Neural progenitor cell (in vitro differentiated cells): ENCODE measurements at regions not wholly inside any gene's neighbourhood (a gene's known extent, or its start where the extent isn't known, plus 50 kb on each side); places are given as distances from the start of the nearest gene placed in this dataset.
"Not testable (repeated sequence)": the region's sequence is repeated elsewhere in the genome, so short reads cannot be mapped to it uniquely, and the experiment has no call there.

Source experiments
- DNase-seq: peaks from one replicate; pipeline ENCODE4 v3.0.0-alpha.2; 2016; ENCODE audit warnings: low spot score
- H2AFZ ChIP-seq: fragments of 200-600 bp; sonication (generic); replicated peaks from 2 replicates; pipeline ENCODE4 v1.6.1; 2016; ENCODE audit warnings: antibody characterized with exemption
- H3F3A ChIP-seq: fragments of 200-600 bp; sonication (generic); 2 replicates; pipeline ENCODE4 v1.6.1; 2016; ENCODE audit warnings: antibody characterized with exemption, low read depth
- H3K27ac ChIP-seq: fragments of 200-600 bp; sonication (generic); 2 replicates; pipeline ENCODE4 v1.5.1; 2016; ENCODE audit warnings: mild to moderate bottlenecking
- H3K27me3 ChIP-seq: fragments of 200-600 bp; sonication (generic); 2 replicates; pipeline ENCODE4 v1.6.1; 2016; ENCODE audit warnings: mild to moderate bottlenecking, moderate library complexity
- H3K36me3 ChIP-seq: fragments of 200-600 bp; sonication (generic); 2 replicates; pipeline ENCODE4 v1.5.1; 2016
- H3K4me1 ChIP-seq: fragments of 200-600 bp; sonication (generic); 2 replicates; pipeline ENCODE4 v1.6.1; 2016; ENCODE audit warnings: mixed run types
- H3K4me2 ChIP-seq: fragments of 200-600 bp; sonication (generic); 2 replicates; pipeline ENCODE4 v1.6.1; 2016
- H3K4me3 ChIP-seq: fragments of 200-600 bp; sonication (generic); 2 replicates; pipeline ENCODE4 v1.5.1; 2016
- H3K79me2 ChIP-seq: fragments of 200-600 bp; sonication (generic); 2 replicates; pipeline ENCODE4 v1.6.1; 2016; ENCODE audit warnings: low read depth
- H3K9ac ChIP-seq: fragments of 200-600 bp; sonication (generic); 2 replicates; pipeline ENCODE4 v1.6.1; 2016
- H3K9me3 ChIP-seq: fragments of 200-600 bp; sonication (generic); 2 replicates; pipeline ENCODE4 v1.5.1; 2016; ENCODE audit warnings: low read depth
- H4K20me1 ChIP-seq: fragments of 200-600 bp; sonication (generic); 2 replicates; pipeline ENCODE4 v1.6.1; 2016; ENCODE audit warnings: low read depth
- H3K27ac Mint-ChIP-seq: 3 replicates; pipeline ENCODE4 v1.8.0; 2021; ENCODE audit warnings: mixed read lengths
- H3K27me3 Mint-ChIP-seq: 2 replicates; pipeline ENCODE4 v1.8.0; 2022; ENCODE audit warnings: low read depth, mild to moderate bottlenecking, inconsistent platforms, moderate library complexity, mixed read lengths; ENCODE audit not compliant: insufficient read depth
- H3K36me3 Mint-ChIP-seq: 3 replicates; pipeline ENCODE4 v1.8.0; 2021; ENCODE audit warnings: mixed read lengths
- H3K4me1 Mint-ChIP-seq: 3 replicates; pipeline ENCODE4 v1.8.0; 2021; ENCODE audit warnings: mixed read lengths
- H3K4me3 Mint-ChIP-seq: 3 replicates; pipeline ENCODE4 v1.8.0; 2021; ENCODE audit warnings: mild to moderate bottlenecking, moderate library complexity, mixed read lengths
- H3K9me3 Mint-ChIP-seq: 3 replicates; pipeline ENCODE4 v1.8.0; 2020; ENCODE audit warnings: mixed read lengths
- EZH2 ChIP-seq: fragments of 200-600 bp; sonication (generic); IDR thresholded peaks from 2 replicates; pipeline ENCODE4 v1.6.1; 2017; ENCODE audit warnings: antibody characterized with exemption, mild to moderate bottlenecking, moderate library complexity
- EZH2phosphoT487 ChIP-seq: fragments of 200-600 bp; sonication (generic); IDR thresholded peaks from 2 replicates; pipeline ENCODE4 v1.6.1; 2017; ENCODE audit warnings: antibody characterized with exemption
- TF ChIP-seq, protein P1 (sequence below): fragments of 200-600 bp; sonication (generic); IDR thresholded peaks from 2 replicates; pipeline ENCODE4 v1.5.1; 2017; ENCODE audit warnings: antibody characterized with exemption, mild to moderate bottlenecking

DNA sequence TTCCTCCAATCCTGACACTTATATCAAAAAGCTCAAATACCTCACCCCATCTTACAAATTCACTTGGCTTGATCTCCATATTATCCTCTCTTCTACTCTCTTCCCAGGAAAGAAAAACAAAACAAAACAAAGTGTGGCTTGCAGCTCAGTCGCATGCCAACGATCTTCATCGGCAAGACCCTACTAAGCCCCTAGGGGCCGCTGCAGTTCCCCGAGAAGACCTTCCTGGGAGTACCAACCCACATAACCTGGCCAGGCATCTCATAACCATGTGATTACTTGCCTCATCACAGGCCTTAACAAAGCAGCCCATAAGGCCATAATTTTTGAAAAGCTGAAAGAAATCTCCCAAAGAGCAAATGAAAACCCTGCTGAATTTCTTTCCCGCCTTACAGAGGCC, 103.7 kb downstream of the ZNF92 start:
- H3K36me3 ChIP-seq: no peaks in the 10 kb centered on the region
- TF ChIP-seq, protein P1, sequence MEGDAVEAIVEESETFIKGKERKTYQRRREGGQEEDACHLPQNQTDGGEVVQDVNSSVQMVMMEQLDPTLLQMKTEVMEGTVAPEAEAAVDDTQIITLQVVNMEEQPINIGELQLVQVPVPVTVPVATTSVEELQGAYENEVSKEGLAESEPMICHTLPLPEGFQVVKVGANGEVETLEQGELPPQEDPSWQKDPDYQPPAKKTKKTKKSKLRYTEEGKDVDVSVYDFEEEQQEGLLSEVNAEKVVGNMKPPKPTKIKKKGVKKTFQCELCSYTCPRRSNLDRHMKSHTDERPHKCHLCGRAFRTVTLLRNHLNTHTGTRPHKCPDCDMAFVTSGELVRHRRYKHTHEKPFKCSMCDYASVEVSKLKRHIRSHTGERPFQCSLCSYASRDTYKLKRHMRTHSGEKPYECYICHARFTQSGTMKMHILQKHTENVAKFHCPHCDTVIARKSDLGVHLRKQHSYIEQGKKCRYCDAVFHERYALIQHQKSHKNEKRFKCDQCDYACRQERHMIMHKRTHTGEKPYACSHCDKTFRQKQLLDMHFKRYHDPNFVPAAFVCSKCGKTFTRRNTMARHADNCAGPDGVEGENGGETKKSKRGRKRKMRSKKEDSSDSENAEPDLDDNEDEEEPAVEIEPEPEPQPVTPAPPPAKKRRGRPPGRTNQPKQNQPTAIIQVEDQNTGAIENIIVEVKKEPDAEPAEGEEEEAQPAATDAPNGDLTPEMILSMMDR: peak; percentile 67
- TF ChIP-seq EZH2: no peak
- H3K4me2 ChIP-seq: no peak overlapping the region
- peak; percentile 72 for DNase-seq
- H3F3A ChIP-seq: no peaks in the 10 kb centered on the region
- H4K20me1 ChIP-seq: no peaks in the 10 kb centered on the region
- no peaks in the 10 kb centered on the region for H3K27me3 ChIP-seq
- Mint-ChIP-seq H3K9me3 (peaks cover 17% of the 10 kb centered on the region), H3K36me3 (no peaks in the 10 kb centered on the region), H3K4me1 (no peaks in the 10 kb centered on the region), H3K27me3 (peaks cover 10% of the 10 kb centered on the region), H3K27ac (no peak overlapping the region), H3K4me3 (no peak overlapping the region)
- no peak overlapping the region for H3K27ac ChIP-seq
- H3K9ac ChIP-seq: no peak overlapping the region
- H3K79me2 ChIP-seq: no peaks in the 10 kb centered on the region
- no peak overlapping the region for H3K4me3 ChIP-seq
- peak overlapping the region; percentile 87 for H2AFZ ChIP-seq
- H3K9me3 ChIP-seq: no peaks in the 10 kb centered on the region
- H3K4me1 ChIP-seq: no peaks in the 10 kb centered on the region

DNA sequence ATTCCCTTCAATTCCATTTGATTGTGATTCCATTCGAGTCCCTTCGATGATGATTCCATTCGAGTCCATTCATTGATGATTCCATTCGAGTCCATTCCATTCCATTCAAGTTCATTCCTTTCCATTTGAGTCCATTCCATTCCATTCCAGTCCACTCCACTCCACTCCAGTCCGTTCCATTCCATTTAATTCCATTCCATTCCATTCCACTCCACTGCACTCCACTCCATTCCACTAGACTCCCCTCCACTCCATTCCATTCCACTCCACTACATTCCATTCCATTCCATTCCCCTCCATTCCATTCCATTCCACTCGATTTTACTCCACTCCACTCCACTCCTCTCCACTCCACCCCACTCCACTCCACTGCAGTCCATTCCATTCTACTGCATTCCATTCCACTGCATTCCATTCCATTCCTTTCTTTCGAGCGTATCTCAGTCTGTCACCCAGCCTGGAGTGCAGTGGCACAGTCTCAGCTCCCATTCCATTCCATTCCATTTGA, 115.7 kb downstream of the ZNF92 start:
- H3K79me2 ChIP-seq: no peaks in the 10 kb centered on the region
- peaks cover 19% of the 10 kb centered on the region for H3K9me3 Mint-ChIP-seq

DNA sequence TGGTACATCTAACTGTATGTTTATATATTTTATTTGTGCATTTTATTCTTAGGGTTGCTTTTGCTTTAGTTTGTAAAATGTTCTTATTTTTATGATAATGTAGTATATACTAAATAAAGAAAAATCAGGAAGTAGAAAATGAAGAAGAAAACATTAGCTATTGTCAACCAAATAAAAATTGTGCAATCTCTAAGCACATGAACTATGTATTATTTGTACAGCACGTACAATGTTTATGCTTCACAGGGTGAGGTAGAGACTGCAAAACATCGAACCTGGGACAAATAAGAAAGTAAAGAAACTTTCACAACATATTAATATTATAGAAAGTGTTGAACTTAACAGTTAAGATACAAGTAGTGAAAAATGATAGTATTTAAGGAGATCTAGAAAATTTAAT, 123.0 kb downstream of the ZNF92 start:
- not testable (repeated sequence) for H3K9me3 ChIP-seq, H3K79me2 ChIP-seq, H3K27ac Mint-ChIP-seq, H3K36me3 ChIP-seq, H3F3A ChIP-seq, H3K9me3 Mint-ChIP-seq, H3K4me1 ChIP-seq, H3K4me2 ChIP-seq, H3K27me3 Mint-ChIP-seq, H4K20me1 ChIP-seq, DNase-seq, H3K36me3 Mint-ChIP-seq, H2AFZ ChIP-seq, H3K4me3 ChIP-seq, H3K4me3 Mint-ChIP-seq, H3K4me1 Mint-ChIP-seq, H3K9ac ChIP-seq, H3K27ac ChIP-seq
- H3K27me3 ChIP-seq: peaks cover 16% of the 10 kb centered on the region

More for the DNA sequence above, 115.7 kb downstream of the ZNF92 start:
- Histone ChIP-seq H3K9ac (no peak overlapping the region), H4K20me1 (no peaks in the 10 kb centered on the region), H3K4me1 (no peaks in the 10 kb centered on the region), H3K36me3 (no peaks in the 10 kb centered on the region), H3K9me3 (no peaks in the 10 kb centered on the region), H3K4me3 (no peak overlapping the region), H3K27me3 (peaks cover 2% of the 10 kb centered on the region), H3F3A (no peaks in the 10 kb centered on the region), H3K4me2 (no peak overlapping the region), H2AFZ (no peak overlapping the region), H3K27ac (no peak overlapping the region)
- peaks cover 11% of the 10 kb centered on the region for H3K27me3 Mint-ChIP-seq
- DNase-seq: no peak
- TF ChIP-seq EZH2 (no peak), EZH2phosphoT487 (no peak)
- TF ChIP-seq, protein P1: no peak
- peak overlapping the region; percentile 30 for H3K4me3 Mint-ChIP-seq
- peaks cover 3% of the 10 kb centered on the region for H3K36me3 Mint-ChIP-seq
- H3K27ac Mint-ChIP-seq: no peak overlapping the region
- H3K4me1 Mint-ChIP-seq: no peaks in the 10 kb centered on the region

DNA sequence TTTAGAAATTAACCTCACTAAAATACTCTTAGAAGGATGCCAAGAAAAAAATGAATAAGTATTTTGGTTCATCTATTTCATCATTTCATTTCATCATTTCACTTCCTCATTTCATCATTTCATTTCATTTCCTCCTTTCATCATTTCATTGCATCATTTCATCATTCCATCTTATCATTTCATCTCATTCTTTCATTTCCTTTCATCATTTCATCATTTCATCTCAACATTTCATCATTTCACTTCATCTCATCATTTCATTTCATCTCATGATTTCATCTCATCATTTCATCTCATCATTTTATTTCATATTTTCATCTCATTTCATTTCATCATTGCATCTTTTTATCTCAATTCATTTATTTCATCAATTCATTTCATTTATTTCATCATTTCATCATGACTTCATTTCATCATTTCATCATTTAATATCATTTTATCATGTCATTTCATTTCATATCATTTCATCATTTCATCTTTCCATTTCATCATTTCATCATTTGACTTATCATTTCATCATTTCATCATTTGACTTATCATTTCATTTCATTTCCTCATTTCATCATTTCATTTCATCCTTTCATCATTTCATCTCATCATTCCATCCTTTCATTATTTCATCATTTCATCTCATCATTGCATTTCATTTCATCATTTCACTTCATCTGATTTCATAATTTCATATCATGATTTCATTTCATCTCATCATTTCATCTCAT, 129.9 kb downstream of the ZNF92 start:
- Histone ChIP-seq H3K9ac (no peak overlapping the region), H3K36me3 (no peaks in the 10 kb centered on the region), H2AFZ (no peak overlapping the region), H3K79me2 (no peaks in the 10 kb centered on the region), H3F3A (no peaks in the 10 kb centered on the region), H3K4me1 (no peaks in the 10 kb centered on the region), H3K27ac (no peak overlapping the region), H3K27me3 (peaks cover 34% of the 10 kb centered on the region), H3K4me2 (no peak overlapping the region), H3K4me3 (no peak overlapping the region), H4K20me1 (no peaks in the 10 kb centered on the region), H3K9me3 (peaks cover 5% of the 10 kb centered on the region)
- Mint-ChIP-seq H3K27me3 (no peaks in the 10 kb centered on the region), H3K4me1 (no peaks in the 10 kb centered on the region), H3K36me3 (no peaks in the 10 kb centered on the region), H3K9me3 (no peaks in the 10 kb centered on the region), H3K27ac (no peak overlapping the region), H3K4me3 (no peak overlapping the region)
- DNase-seq: no peak
- TF ChIP-seq, protein P1: no peak
- TF ChIP-seq EZH2phosphoT487 (no peak), EZH2 (no peak)

DNA sequence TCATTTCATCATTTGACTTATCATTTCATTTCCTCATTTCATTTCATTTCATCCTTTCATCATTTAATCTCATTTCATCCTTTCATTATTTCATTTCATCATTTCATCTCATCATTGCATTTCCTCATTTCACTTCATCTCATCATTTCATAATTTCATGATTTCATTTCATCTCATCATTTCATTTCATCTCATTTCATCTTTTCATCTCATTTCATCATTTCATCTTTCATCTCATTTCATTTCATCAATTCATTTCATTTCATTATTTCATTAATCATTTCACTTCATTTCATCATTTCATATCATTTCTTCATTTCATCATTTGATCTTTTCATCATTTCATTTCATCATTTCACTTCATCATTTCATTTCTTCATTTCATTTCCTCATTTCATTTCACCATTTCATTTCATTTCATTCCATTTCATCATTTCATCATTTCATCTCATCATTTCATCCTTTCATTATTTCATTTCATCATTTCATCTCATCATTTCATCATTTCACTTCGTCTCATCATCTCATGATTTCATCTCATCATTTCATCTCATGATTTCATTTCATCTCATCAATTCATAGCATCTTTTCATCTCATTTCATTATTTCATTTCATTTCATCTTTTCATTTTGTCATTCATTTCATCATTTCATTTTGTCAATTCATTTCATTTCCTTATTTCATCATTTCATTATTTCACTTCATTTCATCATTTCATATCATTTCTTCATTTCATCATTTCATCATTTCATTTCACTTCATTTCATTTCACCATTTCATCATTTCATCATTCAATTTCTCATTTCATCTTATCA, 131.1 kb downstream of the ZNF92 start:
- not testable (repeated sequence) for H3K4me1 ChIP-seq, H3K4me2 ChIP-seq, H3K4me1 Mint-ChIP-seq, H3K9me3 ChIP-seq, H3K36me3 ChIP-seq, H3K9ac ChIP-seq, H3K27ac Mint-ChIP-seq, H3K27ac ChIP-seq, H3K4me3 ChIP-seq, H3K27me3 Mint-ChIP-seq, H3K79me2 ChIP-seq, H2AFZ ChIP-seq, H3K4me3 Mint-ChIP-seq, DNase-seq, H3K9me3 Mint-ChIP-seq, H4K20me1 ChIP-seq, H3K36me3 Mint-ChIP-seq, H3F3A ChIP-seq
- H3K27me3 ChIP-seq: peaks cover 38% of the 10 kb centered on the region
